ENCODE measurements at regions not wholly inside any gene's neighbourhood (a gene's known extent, or its start where the extent isn't known, plus 50 kb on each side); places are given as distances from the start of the nearest gene placed in this dataset.

DNA sequence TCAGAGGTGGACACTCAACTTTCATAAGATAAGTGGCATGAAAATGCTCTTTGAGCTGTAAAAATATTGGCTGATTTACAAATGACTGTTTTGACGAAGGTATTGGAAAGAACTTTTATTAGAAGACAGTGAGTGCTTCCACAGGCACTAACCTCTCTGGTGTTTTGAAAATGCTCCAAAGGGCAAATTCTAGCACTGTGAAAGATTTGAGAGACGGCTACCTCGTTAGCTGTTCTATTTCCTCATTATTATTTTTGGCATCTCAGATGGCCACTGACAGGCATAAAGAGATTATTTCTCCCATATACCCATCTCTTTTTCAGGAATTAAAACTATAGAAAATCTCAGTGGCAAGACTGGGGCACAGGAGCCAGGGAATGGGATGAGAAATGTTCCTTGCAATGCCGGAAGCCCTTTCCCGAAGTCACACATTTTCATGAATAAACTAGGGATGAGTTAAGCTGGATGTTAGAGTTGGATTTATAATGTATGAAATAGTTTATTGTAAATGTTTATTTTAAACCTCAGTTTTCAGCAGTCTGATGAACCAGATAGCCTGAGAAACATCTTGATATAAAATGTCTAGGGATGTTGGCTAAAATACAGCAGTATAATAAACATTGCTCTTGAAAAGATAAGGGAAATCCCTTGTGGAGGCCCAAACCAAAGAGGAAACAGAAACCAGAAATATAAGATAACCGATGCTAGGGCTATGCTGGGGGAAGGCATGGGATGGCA, 175.7 kb downstream of the ASB1 start:
- TF ChIP-seq FOXA1 (IDR thresholded peaks at IDR 0.05) (no peak), ELF4 (IDR thresholded peaks at IDR 0.05) (no peak), HDGF (IDR thresholded peaks at IDR 0.05; ENCODE audit: borderline replicate concordance) (no peak), SP1 (IDR thresholded peaks at IDR 0.05) (no peak), FOXK2 (IDR thresholded peaks at IDR 0.05) (no peak), LEF1 (IDR thresholded peaks at IDR 0.05; ENCODE audit: borderline replicate concordance) (no peak), NFRKB (IDR thresholded peaks at IDR 0.05) (no peak), TARDBP (IDR thresholded peaks at IDR 0.05) (no peak), BHLHE40 (IDR thresholded peaks at IDR 0.05; ENCODE audit: borderline replicate concordance) (no peak), FOXM1 (IDR thresholded peaks at IDR 0.05; ENCODE audit: borderline replicate concordance) (no peak), PKNOX1 (IDR thresholded peaks at IDR 0.05) (no peak)
